ENCODE measurements at regions not wholly inside any gene's neighbourhood (a gene's known extent, or its start where the extent isn't known, plus 50 kb on each side); places are given as distances from the start of the nearest gene placed in this dataset.

DNA sequence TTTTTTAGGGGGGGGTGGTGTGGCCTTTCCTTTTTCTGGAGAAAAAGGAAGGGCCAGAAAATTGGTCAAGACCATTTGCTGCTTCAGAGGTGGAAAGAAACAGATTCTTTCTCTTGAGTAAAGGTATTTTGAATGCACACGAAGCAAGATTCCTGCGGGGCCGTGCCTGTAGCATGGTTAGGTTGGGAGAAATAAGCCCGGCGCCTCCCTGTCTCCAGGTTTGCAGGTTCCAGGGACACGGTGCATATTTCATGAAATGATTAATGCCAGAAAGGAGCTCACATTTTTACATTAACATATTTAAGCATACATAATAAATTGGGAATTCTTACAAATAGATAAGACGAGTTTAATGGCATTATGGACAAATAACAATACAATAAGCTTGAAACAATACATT is 409.5 kb upstream of the IRX1 start:
- Histone ChIP-seq H3K4me1 (ENCODE audit: control insufficient read depth in 1 of 2, insufficient read depth in 2 of 2, low read length in 2 of 2) (no peaks in the 10 kb centered on the region), H3K9me3 (ENCODE audit: control insufficient read depth in 1 of 2, insufficient read depth in 1 of 2, low read depth in 1 of 2, low read length in 2 of 2) (peaks cover 7 to 33% of the 10 kb centered on the region in 2 experiments; a peak in 2 of 4 replicates), H3K79me2 (ENCODE audit: insufficient read depth, low read length) (no peaks in the 10 kb centered on the region), H4K20me1 (ENCODE audit: insufficient read depth) (no peaks in the 10 kb centered on the region), H3K27ac (ENCODE audit: low read depth, low read length) (no peak overlapping the region), H3K9ac (ENCODE audit: low read length) (no peak overlapping the region), H3K4me3 (replicated peaks in 1 of 2; ENCODE audit: low read depth in 1 of 2, low read length in 2 of 2) (no peak overlapping the region), H3K9me2 (ENCODE audit: insufficient read depth) (no peaks in the 10 kb centered on the region), H3K27me3 (ENCODE audit: insufficient read depth, low read length) (no peaks in the 10 kb centered on the region), H2AFZ (ENCODE audit: low read depth, low read length, poor library complexity, severe bottlenecking) (no peak overlapping the region), H3K4me2 (ENCODE audit: low read length) (no peak overlapping the region), H3K36me3 (ENCODE audit: control insufficient read depth in 1 of 2, insufficient read depth in 2 of 2, low read length in 2 of 2) (no peaks in the 10 kb centered on the region)
- TF ChIP-seq EZH2phosphoT487 (IDR thresholded peaks at IDR 0.05; ENCODE audit: borderline replicate concordance) (no peak), RAD21 (IDR thresholded peaks at IDR 0.05; ENCODE audit: low read depth) (no peak), CEBPB (IDR thresholded peaks at IDR 0.05; ENCODE audit: low read depth) (no peak), POLR2A (IDR thresholded peaks at IDR 0.05; ENCODE audit: borderline replicate concordance, extremely low read depth, insufficient read depth, insufficient read length) (no peak), CBX3 (IDR thresholded peaks at IDR 0.05; ENCODE audit: low read depth) (no peak), SIN3A (IDR thresholded peaks at IDR 0.05; ENCODE audit: low read depth) (no peak), YY1 (IDR thresholded peaks at IDR 0.05; ENCODE audit: extremely low read depth, insufficient replicate concordance, low read depth, low read length) (no peak), POLR2AphosphoS5 (IDR thresholded peaks at IDR 0.05; ENCODE audit: low read depth, low read length) (no peak), FOSL1 (IDR thresholded peaks at IDR 0.05; ENCODE audit: low read depth) (no peak), SP1 (IDR thresholded peaks at IDR 0.05; ENCODE audit: low read depth) (no peak), EGR1 (IDR thresholded peaks at IDR 0.05; ENCODE audit: low read depth) (no peak), ZFX (IDR thresholded peaks at IDR 0.05) (no peak), TCF7L2 (IDR thresholded peaks at IDR 0.05; ENCODE audit: borderline replicate concordance, extremely low read depth, insufficient read depth, insufficient read length) (no peak), SRF (IDR thresholded peaks at IDR 0.05; ENCODE audit: low read depth) (no peak), ELF1 (IDR thresholded peaks at IDR 0.05; ENCODE audit: borderline replicate concordance, low read depth) (no peak)
- TF ChIP-seq, protein P1, sequence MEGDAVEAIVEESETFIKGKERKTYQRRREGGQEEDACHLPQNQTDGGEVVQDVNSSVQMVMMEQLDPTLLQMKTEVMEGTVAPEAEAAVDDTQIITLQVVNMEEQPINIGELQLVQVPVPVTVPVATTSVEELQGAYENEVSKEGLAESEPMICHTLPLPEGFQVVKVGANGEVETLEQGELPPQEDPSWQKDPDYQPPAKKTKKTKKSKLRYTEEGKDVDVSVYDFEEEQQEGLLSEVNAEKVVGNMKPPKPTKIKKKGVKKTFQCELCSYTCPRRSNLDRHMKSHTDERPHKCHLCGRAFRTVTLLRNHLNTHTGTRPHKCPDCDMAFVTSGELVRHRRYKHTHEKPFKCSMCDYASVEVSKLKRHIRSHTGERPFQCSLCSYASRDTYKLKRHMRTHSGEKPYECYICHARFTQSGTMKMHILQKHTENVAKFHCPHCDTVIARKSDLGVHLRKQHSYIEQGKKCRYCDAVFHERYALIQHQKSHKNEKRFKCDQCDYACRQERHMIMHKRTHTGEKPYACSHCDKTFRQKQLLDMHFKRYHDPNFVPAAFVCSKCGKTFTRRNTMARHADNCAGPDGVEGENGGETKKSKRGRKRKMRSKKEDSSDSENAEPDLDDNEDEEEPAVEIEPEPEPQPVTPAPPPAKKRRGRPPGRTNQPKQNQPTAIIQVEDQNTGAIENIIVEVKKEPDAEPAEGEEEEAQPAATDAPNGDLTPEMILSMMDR (IDR thresholded peaks at IDR 0.05 in 2 of 3, conservative IDR thresholded peaks at IDR 0.05 in 1 of 3; ENCODE audit: borderline replicate concordance in 1 of 3, insufficient read depth in 1 of 3, low read depth in 2 of 3, low read length in 2 of 3) = no peak
- TF ChIP-seq, protein P2, sequence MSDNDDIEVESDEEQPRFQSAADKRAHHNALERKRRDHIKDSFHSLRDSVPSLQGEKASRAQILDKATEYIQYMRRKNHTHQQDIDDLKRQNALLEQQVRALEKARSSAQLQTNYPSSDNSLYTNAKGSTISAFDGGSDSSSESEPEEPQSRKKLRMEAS (IDR thresholded peaks at IDR 0.05) = no peak
- TF ChIP-seq, protein P3, sequence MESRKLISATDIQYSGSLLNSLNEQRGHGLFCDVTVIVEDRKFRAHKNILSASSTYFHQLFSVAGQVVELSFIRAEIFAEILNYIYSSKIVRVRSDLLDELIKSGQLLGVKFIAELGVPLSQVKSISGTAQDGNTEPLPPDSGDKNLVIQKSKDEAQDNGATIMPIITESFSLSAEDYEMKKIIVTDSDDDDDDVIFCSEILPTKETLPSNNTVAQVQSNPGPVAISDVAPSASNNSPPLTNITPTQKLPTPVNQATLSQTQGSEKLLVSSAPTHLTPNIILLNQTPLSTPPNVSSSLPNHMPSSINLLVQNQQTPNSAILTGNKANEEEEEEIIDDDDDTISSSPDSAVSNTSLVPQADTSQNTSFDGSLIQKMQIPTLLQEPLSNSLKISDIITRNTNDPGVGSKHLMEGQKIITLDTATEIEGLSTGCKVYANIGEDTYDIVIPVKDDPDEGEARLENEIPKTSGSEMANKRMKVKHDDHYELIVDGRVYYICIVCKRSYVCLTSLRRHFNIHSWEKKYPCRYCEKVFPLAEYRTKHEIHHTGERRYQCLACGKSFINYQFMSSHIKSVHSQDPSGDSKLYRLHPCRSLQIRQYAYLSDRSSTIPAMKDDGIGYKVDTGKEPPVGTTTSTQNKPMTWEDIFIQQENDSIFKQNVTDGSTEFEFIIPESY (IDR thresholded peaks at IDR 0.05; ENCODE audit: extremely low read depth, insufficient replicate concordance, low read length) = no peak
- CTCF ChIA-PET = no interaction called here
- ATAC-seq = no peak
- no TSS peak for BruUV-seq (replicated peaks)
- RAD21 ChIA-PET (ENCODE audit: low non-redundant PET in 1 of 2, low total read pairs in 2 of 2, uncharacterized antibody in 2 of 2, unreplicated experiment in 2 of 2) = no interaction called here
- intact Hi-C loops (cut with micrococcal nuclease) = no loop called here
- DNase-seq (ENCODE audit: low read depth, low spot score) = no peak
- POLR2A ChIA-PET = no interaction called here
